CD4-positive, alpha-beta T cell (primary cell): ENCODE measurements at regions not wholly inside any gene's neighbourhood (a gene's known extent, or its start where the extent isn't known, plus 50 kb on each side); places are given as distances from the start of the nearest gene placed in this dataset.

Experiments
- ATAC-seq: fragments of 200-7000 bp; cut with Tn5 transposase; one replicate; pipeline ENCODE4 v1.10.0; 2022; ENCODE audit warnings: mild to moderate bottlenecking; ENCODE audit not compliant: poor library complexity
- CTCF ChIA-PET: fragments of 350-600 bp; sonication (Branson Sonifier 250); formaldehyde crosslinking; loops from one replicate; lab custom pipeline; 2021; ENCODE audit warnings: antibody characterized with exemption, inconsistent platforms; lab: Charles Lee
- POLR2A ChIA-PET: fragments of 350-600 bp; sonication (Branson Sonifier 250); formaldehyde crosslinking; loops from one replicate; lab custom pipeline; 2021; ENCODE audit warnings: antibody characterized with exemption, inconsistent platforms; lab: Charles Lee
- DNase-seq, 14 experiments: peaks; one replicate each; pipeline ENCODE4 v3.0.0-alpha.2; 2013 to 2020; ENCODE audit warnings: mixed read lengths in 2 of 14
- H3K27ac ChIP-seq, 2 donors: one replicate each; pipeline versions ENCODE4 v1.5.1 to v1.7.0; 2013; ENCODE audit warnings: low read length in 2 of 2, low read depth in 1 of 2, mild to moderate bottlenecking in 1 of 2
- H3K27me3 ChIP-seq, 2 experiments: 1 replicate in 1 of 2; 2 replicates in 1 of 2; pipeline versions ENCODE4 v1.6.1 to v1.7.0; 2013; ENCODE audit warnings: low read length in 2 of 2, control low read depth in 1 of 2, mild to moderate bottlenecking in 1 of 2, moderate library complexity in 1 of 2; ENCODE audit not compliant: insufficient read depth in 2 of 2, control insufficient read depth in 1 of 2
- H3K36me3 ChIP-seq: one replicate; pipeline ENCODE4 v1.6.1; 2013; ENCODE audit warnings: low read length, control low read depth; ENCODE audit not compliant: insufficient read depth
- H3K4me1 ChIP-seq: one replicate; pipeline ENCODE4 v1.6.1; 2013; ENCODE audit warnings: low read length, control low read depth; ENCODE audit not compliant: insufficient read depth
- H3K4me3 ChIP-seq: one replicate; pipeline ENCODE4 v1.5.1; 2013; ENCODE audit warnings: mild to moderate bottlenecking, low read length, moderate library complexity
- H3K9me3 ChIP-seq, 2 experiments: 1 replicate in 1 of 2; 2 replicates in 1 of 2; pipeline versions ENCODE4 v1.6.1 to v1.7.0; 2013; ENCODE audit warnings: low read length in 2 of 2, mild to moderate bottlenecking in 2 of 2, control low read depth in 1 of 2, moderate library complexity in 1 of 2; ENCODE audit not compliant: control insufficient read depth in 1 of 2, insufficient read depth in 1 of 2
- H3K27ac Mint-ChIP-seq: one replicate; pipeline ENCODE4 v1.8.0; 2020; ENCODE audit warnings: mixed read lengths
- H3K27me3 Mint-ChIP-seq: one replicate; pipeline ENCODE4 v1.8.0; 2021; ENCODE audit warnings: mixed read lengths
- H3K36me3 Mint-ChIP-seq: one replicate; pipeline ENCODE4 v1.8.0; 2021; ENCODE audit warnings: low read depth, mixed read lengths
- H3K4me1 Mint-ChIP-seq: one replicate; pipeline ENCODE4 v1.8.0; 2021; ENCODE audit warnings: low read depth, mixed read lengths
- H3K4me3 Mint-ChIP-seq: one replicate; pipeline ENCODE4 v1.8.0; 2020; ENCODE audit warnings: mild to moderate bottlenecking, mixed read lengths
- H3K9me3 Mint-ChIP-seq: one replicate; pipeline ENCODE4 v1.8.0; 2020; ENCODE audit warnings: mixed read lengths
- CTCF ChIP-seq: fragments of 200-600 bp; IDR thresholded peaks from one replicate; pipeline ENCODE4 v1.8.0; 2022; ENCODE audit warnings: antibody characterized with exemption, mild to moderate bottlenecking
- intact Hi-C, 2 experiments: fragments of 100-400 bp; cut with DNase I in 1 of 2; cut with micrococcal nuclease in 1 of 2; formaldehyde crosslinking; loops; one replicate each; pipeline versions ENCODE4 v1.15.1 to v1.9.0; 2023 to 2025; cut with DNase I, micrococcal nuclease

GRCh38 chr6:169930799-169931198 is 179.4 kb downstream of the ERMARD start:
- POLR2A ChIA-PET: no interaction called here
- ATAC-seq (no peak), DNase-seq (peak in 3 of 14 experiments; percentile 25 to 46 (median 26))
- H3K4me1 Mint-ChIP-seq: no peaks in the 10 kb centered on the region
- no peak overlapping the region for H3K4me3 ChIP-seq
- peaks cover 0 to 6% of the 10 kb centered on the region in 2 experiments for H3K9me3 ChIP-seq
- no peak overlapping the region for H3K4me3 Mint-ChIP-seq
- no peaks in the 10 kb centered on the region for H3K9me3 Mint-ChIP-seq
- H3K4me1 ChIP-seq: no peaks in the 10 kb centered on the region
- H3K27me3 Mint-ChIP-seq: peaks cover 8% of the 10 kb centered on the region
- H3K27ac ChIP-seq: no peak overlapping the region
- H3K36me3 Mint-ChIP-seq: no peaks in the 10 kb centered on the region
- no peak for TF ChIP-seq CTCF
- no peak overlapping the region for H3K27ac Mint-ChIP-seq
- no peaks in the 10 kb centered on the region for H3K36me3 ChIP-seq
- intact Hi-C loops: loop anchor here in 1 of 2 experiments (10.0 kb wide), 1 partner anchor 96 kb away; no protein-coding TSS in a partner anchor
- H3K27me3 ChIP-seq: no peaks in the 10 kb centered on the region
- CTCF ChIA-PET: no interaction called here

GRCh38 chr6:169927711-169928110 is 176.3 kb downstream of the ERMARD start:
- no peak for TF ChIP-seq CTCF
- Histone ChIP-seq H3K9me3 (peaks cover 0 to 5% of the 10 kb centered on the region in 2 experiments), H3K27ac (no peak overlapping the region), H3K36me3 (no peaks in the 10 kb centered on the region), H3K4me1 (peaks cover 3% of the 10 kb centered on the region), H3K4me3 (no peak overlapping the region), H3K27me3 (no peaks in the 10 kb centered on the region)
- Mint-ChIP-seq H3K4me1 (no peaks in the 10 kb centered on the region), H3K27ac (no peak overlapping the region), H3K9me3 (no peaks in the 10 kb centered on the region), H3K27me3 (peaks cover 12% of the 10 kb centered on the region), H3K36me3 (no peaks in the 10 kb centered on the region), H3K4me3 (no peak overlapping the region)
- ChIA-PET POLR2A (no interaction called here), CTCF (no interaction called here)
- DNase-seq (no peak), ATAC-seq (no peak)
- intact Hi-C loops: no loop called here

GRCh38 chr6:169926617-169927417 is 175.4 kb downstream of the ERMARD start:
- peaks cover 12% of the 10 kb centered on the region for H3K27me3 Mint-ChIP-seq
- no peak overlapping the region for H3K4me3 Mint-ChIP-seq
- peaks cover 12% of the 10 kb centered on the region for H3K4me1 ChIP-seq
- no peak for ATAC-seq
- H3K27ac Mint-ChIP-seq: no peak overlapping the region
- no peaks in the 10 kb centered on the region for H3K9me3 Mint-ChIP-seq
- intact Hi-C loops: no loop called here
- CTCF ChIA-PET: no interaction called here
- no peaks in the 10 kb centered on the region for H3K4me1 Mint-ChIP-seq
- H3K36me3 ChIP-seq: no peaks in the 10 kb centered on the region
- no peak for DNase-seq
- no peaks in the 10 kb centered on the region for H3K27me3 ChIP-seq
- POLR2A ChIA-PET: no interaction called here
- TF ChIP-seq CTCF: no peak
- peaks cover 0 to 12% of the 10 kb centered on the region in 2 experiments for H3K9me3 ChIP-seq
- no peaks in the 10 kb centered on the region for H3K36me3 Mint-ChIP-seq
- no peak overlapping the region for H3K27ac ChIP-seq
- no peak overlapping the region for H3K4me3 ChIP-seq
